Esophagus mucosa (tissue), 1 donor: ENCODE measurements at regions not wholly inside any gene's neighbourhood (a gene's known extent, or its start where the extent isn't known, plus 50 kb on each side); places are given as distances from the start of the nearest gene placed in this dataset.

Source experiments
- ATAC-seq: fragments of 200-7000 bp; cut with Tn5 transposase; one replicate; pipeline ENCODE4 v1.9.1; 2020
- donor health status: DM: yes; HTN: yes; CAD: no.

DNA sequence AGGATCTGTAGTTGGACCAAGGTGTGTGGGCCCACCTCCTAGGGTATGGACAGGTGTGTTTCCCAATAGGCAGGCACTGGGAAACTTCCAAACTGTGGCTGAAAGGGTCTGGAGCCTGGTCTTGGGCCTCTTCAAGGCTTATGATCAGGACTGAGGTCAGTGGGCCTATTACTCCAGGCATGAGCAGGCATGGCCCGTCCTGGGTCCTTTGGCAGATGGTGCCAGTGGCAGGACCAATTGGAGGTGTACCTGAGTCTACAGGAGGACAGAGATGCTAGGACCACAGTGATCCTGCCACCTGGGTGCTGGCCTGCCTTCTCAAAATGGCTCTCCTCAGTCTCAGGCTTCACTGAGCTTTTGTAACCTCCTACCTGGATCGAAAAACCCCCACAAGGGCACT lies 95.4 kb downstream of the RAB18 start:
- no peak for ATAC-seq

GRCh38 chr10:27600930-27601329 lies 96.8 kb downstream of the RAB18 start:
- peak; percentile 69 for ATAC-seq

- no peak for ATAC-seq
Observed at GRCh38 chr10:27601503-27601902, 97.4 kb downstream of the RAB18 start.

GRCh38 chr10:27601946-27602538 lies 97.9 kb downstream of the RAB18 start:
- no peak for ATAC-seq

DNA sequence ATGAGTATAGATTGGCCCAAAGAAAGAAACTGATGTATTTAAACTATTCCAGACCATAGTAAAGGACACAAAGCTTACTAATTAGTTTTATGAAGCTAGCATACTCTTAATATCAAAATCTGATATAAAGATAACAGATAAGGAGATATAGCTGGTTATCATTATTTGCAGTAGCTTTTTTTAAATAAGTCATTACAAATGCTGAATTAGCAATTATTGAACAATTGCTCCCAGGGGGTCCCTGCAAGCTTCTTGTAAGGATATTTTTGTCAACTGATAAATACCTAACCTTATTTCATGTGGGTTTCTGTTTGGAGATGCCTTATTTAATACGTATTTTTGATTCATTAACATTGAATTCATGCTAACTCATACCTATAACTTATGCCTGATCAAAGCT lies 99.0 kb downstream of the RAB18 start:
- no peak for ATAC-seq

GRCh38 chr10:27605318-27605717 lies 101.2 kb downstream of the RAB18 start:
- ATAC-seq: no peak

GRCh38 chr10:27607591-27607990 lies 103.5 kb downstream of the RAB18 start:
- peak; percentile 70 for ATAC-seq

DNA sequence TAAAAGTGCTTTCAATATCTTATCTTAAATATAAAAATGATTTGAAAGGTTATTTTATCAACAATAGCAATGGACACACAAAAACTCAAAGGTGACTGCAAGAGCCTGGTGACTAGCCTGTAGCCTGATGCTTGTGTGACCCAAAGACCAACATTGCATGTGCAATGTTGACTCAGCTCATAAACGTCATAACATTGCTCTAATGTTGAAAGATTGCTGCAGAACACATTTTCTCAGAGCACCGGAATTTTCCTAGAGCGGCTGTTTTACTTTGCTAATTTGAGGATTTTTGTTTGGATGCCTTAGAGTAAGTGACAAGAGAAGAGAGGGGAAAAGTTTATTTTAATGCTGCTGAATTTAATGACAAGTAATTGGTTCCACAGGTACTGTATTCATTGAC lies 107.1 kb downstream of the RAB18 start:
- no peak for ATAC-seq

DNA sequence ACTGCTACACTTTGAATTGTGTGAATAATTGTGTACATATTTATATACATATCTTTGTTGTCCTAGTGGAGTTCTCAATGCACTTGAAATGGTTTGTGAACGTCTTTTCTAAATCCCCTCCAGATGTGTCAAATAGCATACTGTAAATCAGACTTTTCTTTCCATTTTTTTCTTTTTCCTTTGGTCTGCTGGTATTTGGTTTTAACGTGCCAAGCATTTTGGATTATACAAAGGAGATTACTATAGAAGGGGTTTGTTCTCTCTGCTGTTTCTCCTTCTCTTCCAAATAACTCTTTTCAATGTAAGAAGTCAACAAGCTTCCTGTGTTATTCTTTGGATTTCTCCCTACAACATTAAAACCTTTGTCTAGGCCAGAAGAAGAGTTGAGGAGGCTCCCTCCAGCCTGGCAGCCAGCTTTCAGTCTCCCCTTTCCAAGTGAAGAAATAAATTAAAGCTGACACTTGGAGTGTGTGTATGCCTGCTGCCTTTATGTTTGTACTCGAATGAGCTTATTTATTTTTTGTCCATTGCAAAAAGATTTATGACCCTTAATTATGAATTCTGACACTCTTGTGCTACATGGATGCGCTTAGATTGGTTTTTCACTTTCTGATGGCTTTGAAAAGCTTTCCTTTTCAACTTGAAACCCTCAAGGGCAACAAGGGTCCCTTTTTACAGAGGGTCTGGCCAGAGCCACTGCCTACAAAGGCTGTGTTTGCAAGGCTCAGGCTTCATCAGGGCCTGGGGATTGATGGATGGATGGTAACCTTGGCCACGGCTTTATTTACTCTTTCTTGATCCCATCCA lies 107.8 kb downstream of the RAB18 start:
- no peak for ATAC-seq

DNA sequence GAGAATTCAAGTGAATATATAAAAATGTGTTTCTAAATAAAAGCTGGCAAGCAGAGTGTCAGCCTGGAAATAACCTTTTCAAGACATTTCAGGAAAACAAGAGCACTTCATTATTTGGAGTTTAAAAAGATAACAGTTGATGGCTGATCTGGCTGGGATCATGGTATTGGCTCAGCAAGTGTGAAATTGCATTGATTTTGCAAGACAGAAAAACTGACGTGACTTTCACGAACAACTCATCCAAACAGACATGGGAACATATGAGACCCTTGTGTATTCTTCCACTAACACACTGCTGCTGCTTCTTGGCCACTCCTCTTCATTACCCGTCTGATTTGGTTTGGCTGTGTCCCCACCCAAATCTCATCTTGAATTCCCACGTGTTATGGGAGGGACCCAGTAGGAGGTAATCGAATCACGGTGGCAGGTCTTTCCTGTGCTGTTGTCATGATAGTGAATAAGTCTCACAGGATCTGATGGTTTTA lies 108.5 kb downstream of the RAB18 start:
- no peak for ATAC-seq

DNA sequence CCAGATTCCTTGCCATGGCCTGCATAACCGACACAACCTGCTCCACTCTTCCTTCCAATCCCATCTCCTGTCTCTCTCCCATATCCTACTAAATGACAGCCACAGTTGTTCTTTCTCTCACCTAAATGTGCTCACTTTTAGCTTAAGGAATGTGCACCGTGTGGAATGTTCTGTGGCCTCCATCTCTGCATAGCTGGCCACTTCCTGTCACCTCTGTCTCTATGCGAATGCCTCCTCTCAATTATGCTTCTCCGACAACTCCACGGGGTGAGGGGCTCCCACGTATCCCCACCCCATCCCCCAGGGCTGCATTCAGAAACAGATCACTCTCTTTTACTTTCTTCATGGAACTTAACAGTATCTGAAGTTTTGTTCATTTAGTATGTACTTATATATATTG lies 110.7 kb downstream of the RAB18 start:
- no peak for ATAC-seq

- ATAC-seq: no peak
Observed at GRCh38 chr10:27618036-27618615, 114.0 kb downstream of the RAB18 start.

DNA sequence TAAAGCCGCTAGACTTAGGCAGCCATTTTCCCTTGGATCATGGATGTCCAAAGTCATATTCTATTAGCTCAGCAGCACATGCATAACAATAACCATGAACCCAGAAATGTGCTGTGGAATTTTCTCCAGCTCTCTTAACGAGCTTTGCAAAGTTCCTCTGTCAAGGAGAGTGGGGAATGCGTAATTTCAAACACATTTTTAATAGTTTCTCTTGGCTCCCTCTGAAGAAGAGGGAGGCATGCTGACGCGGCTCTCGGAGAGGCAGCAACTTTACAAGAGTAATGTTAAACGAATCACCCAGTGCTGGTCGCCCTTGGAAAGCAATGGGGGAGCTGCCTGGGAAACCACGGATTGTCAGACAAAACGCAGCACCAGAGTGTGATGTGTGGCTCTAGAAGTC lies 114.8 kb downstream of the RAB18 start:
- no peak for ATAC-seq

GRCh38 chr10:27619329-27619728 lies 115.2 kb downstream of the RAB18 start:
- ATAC-seq: no peak

- peak; percentile 80 for ATAC-seq
Observed at GRCh38 chr10:27620430-27621397, 116.6 kb downstream of the RAB18 start.

- ATAC-seq: no peak
Observed at GRCh38 chr10:27621461-27621860, 117.4 kb downstream of the RAB18 start.

DNA sequence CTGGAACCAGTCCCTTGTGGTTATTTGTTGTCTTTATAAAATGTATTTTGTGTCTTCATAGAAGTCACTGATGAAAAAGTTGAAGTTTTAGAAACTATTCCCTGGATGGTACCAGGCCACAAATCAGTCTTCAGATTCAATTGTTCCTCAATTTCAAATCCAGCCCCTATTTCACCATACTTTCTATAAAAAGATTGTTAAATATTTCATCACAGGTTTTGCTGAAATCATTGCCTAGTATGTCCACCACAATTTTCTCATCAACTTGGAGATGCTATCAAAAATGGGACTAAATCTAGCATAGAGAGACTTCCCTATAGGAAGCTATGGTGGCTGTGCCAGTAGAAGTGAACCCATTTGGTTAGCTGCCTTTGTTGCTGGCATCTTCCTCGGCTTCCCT lies 118.5 kb downstream of the RAB18 start:
- ATAC-seq: no peak
